Fibroblast of mammary gland (primary cell): ENCODE measurements at regions not wholly inside any gene's neighbourhood (a gene's known extent, or its start where the extent isn't known, plus 50 kb on each side); places are given as distances from the start of the nearest gene placed in this dataset.

ENCODE experiments used
- DNase-seq: peaks from one replicate; pipeline ENCODE4 v3.0.0-alpha.2; 2010; ENCODE audit warnings: low read depth
- H3K4me3 ChIP-seq: 2 replicates; pipeline ENCODE4 v1.5.1; 2011; ENCODE audit warnings: low read depth, mild to moderate bottlenecking, low read length, moderate library complexity; ENCODE audit not compliant: control insufficient read depth
- CTCF ChIP-seq: conservative IDR thresholded peaks from 2 replicates; pipeline ENCODE4 v1.5.1; 2011; ENCODE audit warnings: low read depth, low read length, inconsistent platforms; ENCODE audit not compliant: control insufficient read depth, insufficient read depth

GRCh38 chr18:64589000-64589399 is 440.1 kb upstream of the LINC00305 start:
- no peak overlapping the region for H3K4me3 ChIP-seq
- no peak for TF ChIP-seq CTCF
- no peak for DNase-seq

DNA sequence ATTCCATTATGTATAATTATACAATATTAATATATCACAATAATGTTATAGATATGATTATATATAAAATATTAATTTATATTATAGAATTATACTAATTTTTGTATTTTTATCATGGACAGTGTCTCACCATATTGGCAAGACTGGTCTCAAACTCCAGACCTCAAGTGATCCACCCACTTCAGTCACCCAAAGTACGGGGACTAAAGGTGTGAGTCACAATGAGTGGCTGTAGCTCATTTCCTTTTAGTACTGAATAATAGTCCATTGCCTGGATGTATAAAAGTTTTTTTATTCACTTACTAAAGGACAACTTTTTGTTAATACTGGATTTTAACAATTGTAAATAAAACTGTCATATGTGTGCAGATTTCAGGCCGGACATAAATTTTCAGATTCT is 417.6 kb upstream of the LINC00305 start:
- no peak overlapping the region for H3K4me3 ChIP-seq
- TF ChIP-seq CTCF: no peak
- no peak for DNase-seq

GRCh38 chr18:64562651-64563050 is 413.8 kb upstream of the LINC00305 start:
- TF ChIP-seq CTCF: no peak
- H3K4me3 ChIP-seq: no peak overlapping the region
- DNase-seq: no peak

DNA sequence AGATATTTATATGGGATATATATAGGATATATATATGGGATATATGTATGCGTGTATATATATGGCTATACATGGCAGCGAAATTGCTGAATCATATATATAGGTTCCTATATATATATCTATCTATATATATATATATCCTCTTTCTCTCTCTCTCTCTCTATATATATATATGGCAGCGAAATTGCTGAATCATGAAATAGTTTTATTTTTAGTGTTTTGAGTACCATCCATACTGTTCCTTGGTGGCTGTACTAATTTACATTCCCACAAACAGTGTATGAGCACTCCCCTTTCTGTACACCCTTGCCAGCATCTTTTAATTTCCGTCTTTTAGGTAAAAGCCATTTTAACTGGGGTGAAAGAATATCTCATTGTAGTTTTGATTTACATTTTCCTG is 397.6 kb upstream of the LINC00305 start:
- no peak overlapping the region for H3K4me3 ChIP-seq
- DNase-seq: no peak
- no peak for TF ChIP-seq CTCF

DNA sequence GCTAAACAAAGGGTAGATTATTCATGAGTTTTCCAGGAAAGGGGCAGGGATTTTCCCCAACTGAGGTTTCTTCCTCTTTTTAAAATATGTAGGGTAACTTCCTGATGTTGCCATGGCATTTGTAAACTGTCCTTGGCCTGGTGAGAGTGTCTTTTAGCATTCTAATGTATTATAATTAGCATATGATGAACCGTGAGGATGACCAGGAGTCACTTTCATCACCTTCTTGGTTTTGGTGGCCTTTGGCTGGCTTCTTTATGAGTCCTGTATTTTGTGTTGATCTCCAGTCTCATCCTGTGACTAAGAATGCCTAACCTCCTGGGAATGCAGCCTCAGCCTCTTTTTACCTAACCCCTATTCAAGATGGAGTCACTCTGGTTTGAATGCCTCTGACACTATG is 391.0 kb upstream of the LINC00305 start:
- no peak overlapping the region for H3K4me3 ChIP-seq
- no peak for DNase-seq
- TF ChIP-seq CTCF: no peak

- DNase-seq: no peak
- TF ChIP-seq CTCF: no peak
- H3K4me3 ChIP-seq: no peak overlapping the region
These were observed 379.8 kb upstream of the LINC00305 start for GRCh38 chr18:64528646-64529045.

- no peak for TF ChIP-seq CTCF
- H3K4me3 ChIP-seq: no peak overlapping the region
- DNase-seq: no peak
These were observed 370.3 kb upstream of the LINC00305 start for GRCh38 chr18:64519201-64519600.
